Omental fat pad (tissue), 3 donors: ENCODE measurements at regions not wholly inside any gene's neighbourhood (a gene's known extent, or its start where the extent isn't known, plus 50 kb on each side); places are given as distances from the start of the nearest gene placed in this dataset.

Source experiments
- ATAC-seq: fragments of 150-250 bp; one replicate; pipeline ENCODE4 v1.9.1; 2016; ENCODE audit warnings: mild to moderate bottlenecking, moderate library complexity; ENCODE audit not compliant: low FRiP score
- DNase-seq: peaks from one replicate; pipeline ENCODE4 v3.0.0-alpha.2; 2019; ENCODE audit warnings: low spot score
- TF ChIP-seq, protein P1 (sequence below), 3 donors: fragments of 450-650 bp; IDR thresholded peaks; one replicate each; pipeline ENCODE4 v1.5.1; 2016 to 2017; ENCODE audit warnings: antibody characterized with exemption in 3 of 3, mild to moderate bottlenecking in 3 of 3, moderate library complexity in 2 of 3

DNA sequence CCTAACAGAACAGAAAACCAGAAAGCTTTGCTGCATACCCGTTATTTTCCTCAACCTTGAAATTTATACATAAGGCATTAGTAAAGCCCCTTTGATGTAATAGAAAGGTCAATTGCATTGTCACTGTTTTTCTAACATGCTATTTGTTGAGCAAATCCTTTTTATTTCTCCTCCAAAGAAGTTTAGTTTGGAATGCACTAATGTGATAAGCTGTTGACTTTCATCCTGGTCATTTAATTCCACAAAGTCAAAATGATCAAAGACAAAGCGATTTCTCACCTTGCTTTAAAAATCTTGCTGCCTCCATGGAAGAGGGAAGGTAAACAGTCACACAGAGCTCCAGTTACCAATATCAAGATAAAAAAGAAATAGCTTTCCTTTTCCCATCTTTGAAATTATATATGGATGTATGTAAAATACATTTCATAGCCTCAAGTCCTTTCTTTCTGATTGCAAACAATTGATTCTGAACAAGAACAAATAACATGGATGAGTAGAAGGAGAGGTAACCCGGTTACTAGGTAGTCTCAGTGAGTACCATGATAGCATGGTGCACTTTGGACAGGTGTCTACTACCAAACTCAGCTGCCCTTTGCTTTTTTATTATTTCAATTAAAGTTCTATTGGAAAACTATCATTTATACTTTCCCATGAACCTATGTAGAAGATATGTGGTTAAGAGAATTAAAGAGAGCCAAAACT, 452.7 kb downstream of the STK39 start:
- ATAC-seq (no peak), DNase-seq (no peak)
- TF ChIP-seq, protein P1, sequence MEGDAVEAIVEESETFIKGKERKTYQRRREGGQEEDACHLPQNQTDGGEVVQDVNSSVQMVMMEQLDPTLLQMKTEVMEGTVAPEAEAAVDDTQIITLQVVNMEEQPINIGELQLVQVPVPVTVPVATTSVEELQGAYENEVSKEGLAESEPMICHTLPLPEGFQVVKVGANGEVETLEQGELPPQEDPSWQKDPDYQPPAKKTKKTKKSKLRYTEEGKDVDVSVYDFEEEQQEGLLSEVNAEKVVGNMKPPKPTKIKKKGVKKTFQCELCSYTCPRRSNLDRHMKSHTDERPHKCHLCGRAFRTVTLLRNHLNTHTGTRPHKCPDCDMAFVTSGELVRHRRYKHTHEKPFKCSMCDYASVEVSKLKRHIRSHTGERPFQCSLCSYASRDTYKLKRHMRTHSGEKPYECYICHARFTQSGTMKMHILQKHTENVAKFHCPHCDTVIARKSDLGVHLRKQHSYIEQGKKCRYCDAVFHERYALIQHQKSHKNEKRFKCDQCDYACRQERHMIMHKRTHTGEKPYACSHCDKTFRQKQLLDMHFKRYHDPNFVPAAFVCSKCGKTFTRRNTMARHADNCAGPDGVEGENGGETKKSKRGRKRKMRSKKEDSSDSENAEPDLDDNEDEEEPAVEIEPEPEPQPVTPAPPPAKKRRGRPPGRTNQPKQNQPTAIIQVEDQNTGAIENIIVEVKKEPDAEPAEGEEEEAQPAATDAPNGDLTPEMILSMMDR (IDR thresholded peaks at IDR 0.05) = no peak

DNA sequence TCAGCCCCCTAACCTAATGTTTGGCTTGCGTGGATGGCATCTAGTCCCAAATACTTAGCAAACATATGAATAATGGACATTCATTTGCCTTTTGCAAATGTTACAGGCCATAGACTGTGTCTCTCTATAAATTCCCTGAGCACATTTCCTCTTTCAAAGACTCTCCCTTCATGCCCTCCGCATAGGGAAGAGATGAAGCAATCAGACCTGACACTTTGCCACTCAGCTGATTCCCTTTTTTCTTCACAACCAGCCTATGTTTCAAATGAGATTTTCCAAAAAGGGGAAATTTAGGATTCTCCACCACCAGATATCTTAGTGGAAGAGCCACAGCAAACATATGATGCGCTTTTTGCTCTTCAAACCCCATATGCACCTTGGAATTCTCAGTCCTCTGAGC, 453.7 kb downstream of the STK39 start:
- DNase-seq (no peak), ATAC-seq (no peak)
- TF ChIP-seq, protein P1 (IDR thresholded peaks at IDR 0.05) = no peak

DNA sequence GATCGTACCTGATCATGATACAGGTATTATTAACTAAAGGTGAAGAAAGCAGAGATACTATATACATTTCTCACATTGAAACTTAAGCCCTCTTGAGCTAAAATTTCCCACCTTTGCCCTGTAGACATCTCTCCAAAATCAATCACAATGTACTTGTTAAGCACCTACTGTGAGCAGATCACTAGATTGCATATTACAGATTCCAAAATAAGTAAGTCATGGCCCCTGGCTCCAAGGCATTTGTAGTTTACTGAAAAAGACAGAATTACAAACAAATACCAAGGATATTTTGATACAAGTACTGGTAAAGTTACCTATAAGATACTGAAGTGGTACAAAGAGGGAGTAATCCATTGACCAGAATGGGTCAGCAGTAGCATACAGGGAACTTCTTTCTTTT, 455.3 kb downstream of the STK39 start:
- TF ChIP-seq, protein P1 (IDR thresholded peaks at IDR 0.05) = no peak
- no peak for DNase-seq
- no peak for ATAC-seq

DNA sequence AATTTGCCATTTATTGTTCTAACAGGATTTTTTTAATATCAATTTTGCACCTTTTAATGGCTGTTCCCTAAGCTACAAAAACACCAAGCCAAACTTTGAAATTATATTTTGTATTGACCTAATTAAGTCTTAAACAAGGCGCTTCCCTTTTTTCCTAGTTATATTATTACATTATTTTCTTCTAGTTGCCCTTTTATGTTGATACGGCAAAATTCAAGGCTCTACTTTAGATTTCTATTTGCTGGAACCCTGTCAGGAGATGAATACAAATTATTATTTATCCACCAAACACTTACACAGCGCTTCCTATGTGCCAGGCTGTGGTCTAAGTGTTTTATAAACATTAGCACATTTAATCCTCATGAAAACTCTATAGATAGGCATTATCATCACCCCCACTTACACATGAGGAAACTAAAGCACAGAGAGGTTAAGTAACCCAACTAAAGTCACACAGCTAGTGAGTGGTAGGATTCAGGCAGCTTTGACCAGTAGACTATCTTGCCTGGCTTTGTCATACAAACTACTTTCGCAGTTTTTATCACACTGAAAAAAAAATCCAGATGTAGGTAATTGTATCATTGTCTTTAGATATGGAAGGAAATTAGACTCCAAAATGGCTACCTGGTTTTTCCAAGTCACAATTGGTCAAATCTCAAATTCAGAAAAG, 456.5 kb downstream of the STK39 start:
- ATAC-seq (no peak), DNase-seq (no peak)
- TF ChIP-seq, protein P1 (IDR thresholded peaks at IDR 0.05) = no peak

DNA sequence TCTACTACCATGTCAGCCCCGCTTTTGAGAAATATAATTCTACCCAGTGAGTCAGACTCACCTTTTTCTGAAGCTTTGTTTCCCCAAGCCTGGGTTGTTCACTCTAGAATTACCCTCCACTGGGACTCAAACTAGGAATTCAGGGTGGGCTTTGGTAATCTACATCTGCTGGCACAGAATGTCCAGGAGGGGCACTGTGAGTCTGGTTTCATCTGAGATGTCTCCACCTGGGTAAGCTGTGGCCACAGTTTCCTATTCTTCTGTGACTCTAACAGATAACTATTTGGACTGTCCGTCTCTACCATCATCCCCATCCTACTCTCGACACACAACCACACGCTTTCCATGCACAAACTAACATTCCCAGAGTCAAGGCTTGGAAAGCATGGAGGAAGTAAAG, 457.2 kb downstream of the STK39 start:
- ATAC-seq (no peak), DNase-seq (no peak)
- TF ChIP-seq, protein P1 (IDR thresholded peaks at IDR 0.05) = no peak

DNA sequence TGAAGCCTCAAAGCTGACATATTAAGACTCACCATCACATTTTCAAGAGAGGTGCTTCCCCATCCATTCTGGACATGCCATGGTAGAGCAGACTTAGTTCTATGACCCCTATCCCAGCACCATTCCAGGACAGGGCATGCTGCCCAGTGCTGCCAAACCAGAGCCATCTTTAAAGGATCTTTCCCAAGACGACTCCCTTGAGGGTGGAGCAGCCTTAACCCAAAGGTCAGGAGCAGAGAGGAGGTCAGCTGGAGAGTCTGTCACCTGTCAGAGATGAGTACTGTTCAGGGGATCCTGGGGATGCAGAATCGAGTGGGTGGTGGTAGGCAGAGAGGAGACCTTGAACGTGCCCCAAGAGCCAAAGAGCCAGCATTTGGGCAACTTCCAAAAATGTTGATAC, 459.8 kb downstream of the STK39 start:
- TF ChIP-seq, protein P1 (IDR thresholded peaks at IDR 0.05) = no peak
- DNase-seq (no peak), ATAC-seq (no peak)

DNA sequence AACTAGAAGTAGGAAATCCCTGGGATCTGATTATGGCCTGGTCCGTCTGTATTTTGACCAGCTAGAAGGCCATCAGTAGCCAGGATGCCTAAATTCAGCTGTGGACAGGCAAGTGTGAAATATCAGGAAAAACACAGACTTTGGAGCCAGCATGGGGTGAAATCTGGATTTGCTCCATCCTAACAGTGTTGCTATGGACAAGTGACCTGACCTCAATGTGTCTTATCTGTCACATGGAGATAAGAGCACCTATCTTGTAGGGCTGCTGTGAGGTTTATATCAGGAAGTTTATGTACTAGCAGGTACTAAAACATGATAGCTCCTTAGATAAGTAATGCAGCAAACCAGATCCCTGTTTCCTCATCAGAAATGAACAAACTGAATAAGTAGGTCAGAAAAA, 460.4 kb downstream of the STK39 start:
- TF ChIP-seq, protein P1 (IDR thresholded peaks at IDR 0.05) = no peak
- ATAC-seq = no peak
- DNase-seq = no peak
